Mesenchymal stem cell (in vitro differentiated cells and primary cell): ENCODE measurements at regions not wholly inside any gene's neighbourhood (a gene's known extent, or its start where the extent isn't known, plus 50 kb on each side); places are given as distances from the start of the nearest gene placed in this dataset.

Source experiments
- DNase-seq: peaks from one replicate; pipeline ENCODE4 v3.0.0-alpha.2; 2013
- H2AFZ ChIP-seq: one replicate; pipeline ENCODE4 v1.6.1; 2013; ENCODE audit warnings: low read depth, mild to moderate bottlenecking, control low read depth, inconsistent platforms, low read length, moderate library complexity
- H2AK5ac ChIP-seq: 2 replicates; pipeline ENCODE4 v1.6.1; 2013; ENCODE audit warnings: low read length, moderate library complexity, mild to moderate bottlenecking, inconsistent platforms; ENCODE audit not compliant: severe bottlenecking
- H2BK120ac ChIP-seq: one replicate; pipeline ENCODE4 v1.6.1; 2013; ENCODE audit warnings: low read depth, mild to moderate bottlenecking, inconsistent platforms, low read length, moderate library complexity
- H2BK12ac ChIP-seq, 2 experiments: one replicate each; pipeline ENCODE4 v1.6.1; 2013; ENCODE audit warnings: inconsistent platforms in 2 of 2, low read length in 2 of 2, mild to moderate bottlenecking in 2 of 2, moderate library complexity in 2 of 2, control low read depth in 1 of 2
- H2BK15ac ChIP-seq: one replicate; pipeline ENCODE4 v1.6.1; 2013; ENCODE audit warnings: mild to moderate bottlenecking, low read depth, inconsistent platforms; ENCODE audit not compliant: poor library complexity, severe bottlenecking
- H2BK5ac ChIP-seq: 2 replicates; pipeline ENCODE4 v1.6.1; 2013; ENCODE audit warnings: low read depth, mild to moderate bottlenecking, low read length, control low read depth, inconsistent platforms; ENCODE audit not compliant: poor library complexity, severe bottlenecking
- H3K14ac ChIP-seq, 2 experiments: one replicate each; pipeline ENCODE4 v1.6.1; 2013; ENCODE audit warnings: inconsistent platforms in 2 of 2, low read length in 2 of 2, control low read depth in 1 of 2, mild to moderate bottlenecking in 1 of 2, moderate library complexity in 1 of 2
- H3K18ac ChIP-seq, 2 experiments: one replicate each; pipeline ENCODE4 v1.6.1; 2013; ENCODE audit warnings: inconsistent platforms in 2 of 2, low read length in 2 of 2, control low read depth in 1 of 2, low read depth in 1 of 2, mild to moderate bottlenecking in 1 of 2
- H3K23ac ChIP-seq, 2 experiments: one replicate each; pipeline ENCODE4 v1.6.1; 2013; ENCODE audit warnings: inconsistent platforms in 2 of 2, low read length in 2 of 2, mild to moderate bottlenecking in 2 of 2, moderate library complexity in 2 of 2, control low read depth in 1 of 2
- H3K27ac ChIP-seq: 2 replicates; pipeline ENCODE4 v1.5.1; 2013; ENCODE audit warnings: mild to moderate bottlenecking, moderate library complexity, low read length, control low read depth, inconsistent platforms; ENCODE audit not compliant: poor library complexity, severe bottlenecking
- H3K27me3 ChIP-seq, 2 experiments: 2 replicates each; pipeline versions ENCODE4 v1.6.1 to v1.7.0; 2013; ENCODE audit warnings: low read length in 2 of 2, mild to moderate bottlenecking in 2 of 2, moderate library complexity in 2 of 2, control low read depth in 1 of 2, inconsistent platforms in 1 of 2; ENCODE audit not compliant: control insufficient read depth in 1 of 2, insufficient read depth in 1 of 2
- H3K36me3 ChIP-seq, 2 experiments: 2 replicates each; pipeline versions ENCODE4 v1.6.1 to v1.7.0; 2013; ENCODE audit warnings: low read length in 2 of 2, control low read depth in 1 of 2, inconsistent platforms in 1 of 2, low read depth in 1 of 2, mild to moderate bottlenecking in 1 of 2; ENCODE audit not compliant: insufficient read depth in 2 of 2, control insufficient read depth in 1 of 2
- H3K4ac ChIP-seq, 2 experiments: one replicate each; pipeline ENCODE4 v1.6.1; 2013; ENCODE audit warnings: inconsistent platforms in 2 of 2, low read length in 2 of 2, mild to moderate bottlenecking in 2 of 2, moderate library complexity in 2 of 2, control low read depth in 1 of 2, low read depth in 1 of 2
- H3K4me1 ChIP-seq: 2 replicates; pipeline ENCODE4 v1.6.1; 2013; ENCODE audit warnings: low read depth, low read length, control low read depth; ENCODE audit not compliant: control insufficient read depth, insufficient read depth
- H3K4me2 ChIP-seq: 2 replicates; pipeline ENCODE4 v1.6.1; 2013; ENCODE audit warnings: low read length, mild to moderate bottlenecking, inconsistent platforms; ENCODE audit not compliant: poor library complexity, severe bottlenecking
- H3K4me3 ChIP-seq, 2 experiments: 2 replicates each; pipeline versions ENCODE4 v1.5.1 to v1.7.0; 2013; ENCODE audit warnings: low read length in 2 of 2, mild to moderate bottlenecking in 2 of 2, control low read depth in 1 of 2, low read depth in 1 of 2; ENCODE audit not compliant: insufficient read depth in 1 of 2
- H3K79me1 ChIP-seq: replicated peaks from 2 replicates; pipeline ENCODE4 v1.6.1; 2013; ENCODE audit warnings: mild to moderate bottlenecking, control low read depth, low read length, inconsistent platforms; ENCODE audit not compliant: poor library complexity, severe bottlenecking
- H3K9ac ChIP-seq: 2 replicates; pipeline ENCODE4 v1.7.0; 2013; ENCODE audit warnings: mild to moderate bottlenecking, low read length, moderate library complexity
- H3K9me3 ChIP-seq: 2 replicates; pipeline ENCODE4 v1.7.0; 2013; ENCODE audit warnings: mild to moderate bottlenecking, low read length; ENCODE audit not compliant: control insufficient read depth
- H4K8ac ChIP-seq: one replicate; pipeline ENCODE4 v1.6.1; 2013; ENCODE audit warnings: inconsistent platforms, mild to moderate bottlenecking, low read length, moderate library complexity
- H4K91ac ChIP-seq: one replicate; pipeline ENCODE4 v1.6.1; 2013; ENCODE audit warnings: mild to moderate bottlenecking, low read length, inconsistent platforms
- WGBS: methylation state at CpG from one replicate; pipeline ENCODE4 v1.1.7; 2013; ENCODE audit warnings: mixed read lengths; 5-methylcytosine and 5-hydroxymethylcytosine counted together

- H3K9me3 ChIP-seq: no peaks in the 10 kb centered on the region
- H4K8ac ChIP-seq: no peak overlapping the region
- no peaks in the 10 kb centered on the region for H3K4me1 ChIP-seq
- H3K14ac ChIP-seq: no peak overlapping the region
- no peak overlapping the region for H3K4me3 ChIP-seq
- 93% methylated on average over 18 of the region's 18 CpGs for WGBS
- no peaks in the 10 kb centered on the region for H3K79me1 ChIP-seq
- no peak overlapping the region for H2AFZ ChIP-seq
- H2BK5ac ChIP-seq: no peak overlapping the region
- no peak overlapping the region for H2AK5ac ChIP-seq
- no peak overlapping the region for H3K27ac ChIP-seq
- no peak overlapping the region for H3K4me2 ChIP-seq
- no peak overlapping the region for H4K91ac ChIP-seq
- H2BK12ac ChIP-seq: no peak overlapping the region
- H3K36me3 ChIP-seq: no peaks in the 10 kb centered on the region
- peaks cover 0 to 55% of the 10 kb centered on the region in 2 experiments for H3K27me3 ChIP-seq
- no peak overlapping the region for H3K4ac ChIP-seq
- H3K18ac ChIP-seq: no peak overlapping the region
- H3K23ac ChIP-seq: no peak overlapping the region
- no peak for DNase-seq
- H2BK120ac ChIP-seq: no peak overlapping the region
- H2BK15ac ChIP-seq: no peak overlapping the region
- H3K9ac ChIP-seq: no peak overlapping the region
Observed at GRCh38 chr17:79145548-79145947, 70.9 kb downstream of the ENGASE start.

DNA sequence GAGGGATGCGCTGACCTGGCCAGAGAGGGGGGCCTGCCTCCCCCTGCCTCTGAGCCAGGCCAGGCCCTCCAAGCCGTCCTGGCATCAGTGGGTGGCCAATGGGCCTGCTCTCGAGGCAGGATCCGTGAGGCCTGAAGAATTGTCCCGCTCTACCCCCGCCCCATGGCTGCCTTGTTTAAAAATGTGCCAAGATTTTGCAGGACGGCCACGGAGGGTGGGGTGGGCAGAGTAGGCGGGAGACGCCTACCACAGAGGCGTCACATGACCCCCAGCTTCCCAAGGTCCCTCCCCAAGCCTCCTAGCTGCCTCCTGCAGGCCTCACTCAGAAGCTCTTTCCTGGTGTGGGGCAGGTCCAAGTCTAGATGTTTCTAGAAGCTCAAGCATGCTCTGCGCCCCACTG, 69.5 kb downstream of the ENGASE start:
- Histone ChIP-seq H4K91ac (no peak overlapping the region), H3K14ac (no peak overlapping the region), H3K9ac (no peak overlapping the region), H3K4me2 (no peak overlapping the region), H2BK120ac (no peak overlapping the region), H3K36me3 (no peaks in the 10 kb centered on the region), H2BK12ac (no peak overlapping the region), H4K8ac (no peak overlapping the region), H3K79me1 (no peaks in the 10 kb centered on the region), H2BK5ac (no peak overlapping the region), H3K18ac (no peak overlapping the region), H3K4me3 (no peak overlapping the region), H3K9me3 (no peaks in the 10 kb centered on the region), H3K27me3 (peaks cover 0 to 67% of the 10 kb centered on the region in 2 experiments), H3K23ac (no peak overlapping the region), H2AFZ (no peak overlapping the region), H3K27ac (no peak overlapping the region), H2BK15ac (no peak overlapping the region), H3K4me1 (no peaks in the 10 kb centered on the region), H2AK5ac (no peak overlapping the region), H3K4ac (no peak overlapping the region)
- WGBS: 75% methylated on average over 10 of the region's 12 CpGs
- no peak for DNase-seq

DNA sequence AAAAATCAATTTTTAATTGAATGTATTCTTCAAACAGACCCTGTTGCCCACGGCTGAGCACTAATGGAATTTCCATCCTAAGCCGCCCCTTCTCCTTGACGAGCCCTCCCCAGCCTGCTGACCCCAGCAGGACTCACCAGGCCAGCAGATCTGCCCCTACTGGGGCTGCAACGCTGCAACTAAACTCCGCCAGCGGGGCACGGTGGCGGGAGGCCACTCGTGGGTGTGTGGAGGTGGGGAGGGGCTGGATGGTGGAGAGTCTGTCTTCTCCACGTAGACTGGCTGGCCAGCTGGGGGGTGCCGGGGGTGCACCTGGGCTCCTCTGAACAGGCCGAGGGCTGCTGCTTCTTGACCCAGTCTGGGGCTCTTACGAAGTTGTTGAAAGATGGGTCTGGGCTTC, 67.8 kb downstream of the ENGASE start:
- no peak overlapping the region for H2BK15ac ChIP-seq

GRCh38 chr17:79141578-79142355, 67.1 kb downstream of the ENGASE start:
- H4K91ac ChIP-seq: no peak overlapping the region
- H3K14ac ChIP-seq: no peak overlapping the region
- H3K79me1 ChIP-seq: no peaks in the 10 kb centered on the region
- no peaks in the 10 kb centered on the region for H3K9me3 ChIP-seq
- H3K4me3 ChIP-seq: no peak overlapping the region
- H3K4ac ChIP-seq: no peak overlapping the region
- H3K4me2 ChIP-seq: no peak overlapping the region
- H3K27me3 ChIP-seq: peaks cover 0 to 78% of the 10 kb centered on the region in 2 experiments
- H3K4me1 ChIP-seq: no peaks in the 10 kb centered on the region
- no peak overlapping the region for H3K23ac ChIP-seq
- H4K8ac ChIP-seq: no peak overlapping the region
- no peak overlapping the region for H2BK12ac ChIP-seq
- no peak for DNase-seq
- no peak overlapping the region for H2BK15ac ChIP-seq
- H3K27ac ChIP-seq: no peak overlapping the region
- no peak overlapping the region for H3K18ac ChIP-seq
- no peak overlapping the region for H2AK5ac ChIP-seq
- no peak overlapping the region for H3K9ac ChIP-seq
- H2AFZ ChIP-seq: no peak overlapping the region
- H2BK5ac ChIP-seq: no peak overlapping the region
- no peaks in the 10 kb centered on the region for H3K36me3 ChIP-seq
- no peak overlapping the region for H2BK120ac ChIP-seq
- 81% methylated on average over 22 of the region's 24 CpGs for WGBS

More for the DNA sequence above, 67.8 kb downstream of the ENGASE start:
- no peak for DNase-seq
- no peak overlapping the region for H2AK5ac ChIP-seq
- WGBS: 81% methylated on average over 13 of the region's 13 CpGs
- H3K4ac ChIP-seq: no peak overlapping the region
- no peaks in the 10 kb centered on the region for H3K4me1 ChIP-seq
- H3K14ac ChIP-seq: no peak overlapping the region
- no peak overlapping the region for H2BK12ac ChIP-seq
- no peak overlapping the region for H3K27ac ChIP-seq
- H3K9ac ChIP-seq: no peak overlapping the region
- no peak overlapping the region for H2BK5ac ChIP-seq
- H3K36me3 ChIP-seq: no peaks in the 10 kb centered on the region
- no peak overlapping the region for H4K91ac ChIP-seq
- H3K9me3 ChIP-seq: no peaks in the 10 kb centered on the region
- no peak overlapping the region for H2AFZ ChIP-seq
- no peak overlapping the region for H3K18ac ChIP-seq
- H3K4me2 ChIP-seq: no peak overlapping the region
- H3K27me3 ChIP-seq: peaks cover 0 to 72% of the 10 kb centered on the region in 2 experiments
- no peaks in the 10 kb centered on the region for H3K79me1 ChIP-seq
- H4K8ac ChIP-seq: no peak overlapping the region
- no peak overlapping the region for H3K23ac ChIP-seq
- no peak overlapping the region for H2BK120ac ChIP-seq
- H3K4me3 ChIP-seq: no peak overlapping the region
